ENCODE measurements at regions not wholly inside any gene's neighbourhood (a gene's known extent, or its start where the extent isn't known, plus 50 kb on each side); places are given as distances from the start of the nearest gene placed in this dataset.

- Histone ChIP-seq H3K4me1 (ENCODE audit: control insufficient read depth, extremely low read depth, insufficient read depth, low read length) (no peaks in the 10 kb centered on the region), H3K4me3 (replicated peaks in 1 of 4; ENCODE audit: control extremely low read depth in 1 of 4, insufficient read depth in 1 of 4, low read depth in 3 of 4, low read length in 4 of 4) (no peak overlapping the region), H3K9me3 (ENCODE audit: control insufficient read depth, insufficient read depth, low read depth, low read length) (no peaks in the 10 kb centered on the region), H3K36me3 (ENCODE audit: control insufficient read depth, insufficient read depth, low read length) (no peaks in the 10 kb centered on the region), H3K27ac (ENCODE audit: insufficient read depth, low read length) (no peak overlapping the region), H3K79me2 (ENCODE audit: control insufficient read depth, insufficient read depth, low read length) (no peaks in the 10 kb centered on the region), H3K27me3 (ENCODE audit: control insufficient read depth, insufficient read depth, low read length) (no peaks in the 10 kb centered on the region), H4K20me1 (ENCODE audit: control insufficient read depth, extremely low read depth, insufficient read depth, low read length) (no peaks in the 10 kb centered on the region), H2AFZ (ENCODE audit: low read length) (no peak overlapping the region), H3K4me2 (ENCODE audit: extremely low read depth, insufficient read depth, low read length) (no peak overlapping the region), H3K9ac (ENCODE audit: insufficient read depth, low read length) (no peak overlapping the region)
- TF ChIP-seq EZH2 (IDR thresholded peaks at IDR 0.05; ENCODE audit: low read length, missing control alignments) (no peak), CTCF (conservative IDR thresholded peaks at IDR 0.05 in 1 of 2, IDR thresholded peaks at IDR 0.05 in 1 of 2; ENCODE audit: low read depth in 1 of 2, low read length in 2 of 2) (no peak)
- no peak for DNase-seq (ENCODE audit: low read depth in 2 of 2)
These were observed 450.4 kb upstream of the TCF4 start for GRCh38 chr18:56038171-56039030.

GRCh38 chr18:56036741-56037140 is 448.7 kb upstream of the TCF4 start:
- TF ChIP-seq EZH2 (IDR thresholded peaks at IDR 0.05; ENCODE audit: low read length, missing control alignments) (no peak), CTCF (conservative IDR thresholded peaks at IDR 0.05 in 1 of 2, IDR thresholded peaks at IDR 0.05 in 1 of 2; ENCODE audit: low read depth in 1 of 2, low read length in 2 of 2) (no peak)
- no peak overlapping the region for H2AFZ ChIP-seq (ENCODE audit: low read length)
- no peaks in the 10 kb centered on the region for H3K4me1 ChIP-seq (ENCODE audit: control insufficient read depth, extremely low read depth, insufficient read depth, low read length)
- no peak overlapping the region for H3K27ac ChIP-seq (ENCODE audit: insufficient read depth, low read length)
- no peak overlapping the region for H3K4me3 ChIP-seq (replicated peaks in 1 of 4; ENCODE audit: control extremely low read depth in 1 of 4, insufficient read depth in 1 of 4, low read depth in 3 of 4, low read length in 4 of 4)
- H3K79me2 ChIP-seq (ENCODE audit: control insufficient read depth, insufficient read depth, low read length), result no peaks in the 10 kb centered on the region
- DNase-seq (ENCODE audit: low read depth in 2 of 2), result peak in 1 of 2 donors; percentile 38
- H3K9me3 ChIP-seq (ENCODE audit: control insufficient read depth, insufficient read depth, low read depth, low read length), result no peaks in the 10 kb centered on the region
- no peaks in the 10 kb centered on the region for H4K20me1 ChIP-seq (ENCODE audit: control insufficient read depth, extremely low read depth, insufficient read depth, low read length)
- no peak overlapping the region for H3K9ac ChIP-seq (ENCODE audit: insufficient read depth, low read length)
- H3K27me3 ChIP-seq (ENCODE audit: control insufficient read depth, insufficient read depth, low read length), result no peaks in the 10 kb centered on the region
- H3K36me3 ChIP-seq (ENCODE audit: control insufficient read depth, insufficient read depth, low read length), result no peaks in the 10 kb centered on the region
- no peak overlapping the region for H3K4me2 ChIP-seq (ENCODE audit: extremely low read depth, insufficient read depth, low read length)

GRCh38 chr18:56035546-56035945 is 447.6 kb upstream of the TCF4 start:
- Histone ChIP-seq H3K4me1 (ENCODE audit: control insufficient read depth, extremely low read depth, insufficient read depth, low read length) (no peaks in the 10 kb centered on the region), H3K27ac (ENCODE audit: insufficient read depth, low read length) (no peak overlapping the region), H3K9ac (ENCODE audit: insufficient read depth, low read length) (no peak overlapping the region), H3K27me3 (ENCODE audit: control insufficient read depth, insufficient read depth, low read length) (no peaks in the 10 kb centered on the region), H3K4me2 (ENCODE audit: extremely low read depth, insufficient read depth, low read length) (no peak overlapping the region), H3K36me3 (ENCODE audit: control insufficient read depth, insufficient read depth, low read length) (no peaks in the 10 kb centered on the region), H3K4me3 (replicated peaks in 1 of 4; ENCODE audit: control extremely low read depth in 1 of 4, insufficient read depth in 1 of 4, low read depth in 3 of 4, low read length in 4 of 4) (no peak overlapping the region), H2AFZ (ENCODE audit: low read length) (no peak overlapping the region), H3K9me3 (ENCODE audit: control insufficient read depth, insufficient read depth, low read depth, low read length) (no peaks in the 10 kb centered on the region), H3K79me2 (ENCODE audit: control insufficient read depth, insufficient read depth, low read length) (no peaks in the 10 kb centered on the region), H4K20me1 (ENCODE audit: control insufficient read depth, extremely low read depth, insufficient read depth, low read length) (no peaks in the 10 kb centered on the region)
- TF ChIP-seq EZH2 (IDR thresholded peaks at IDR 0.05; ENCODE audit: low read length, missing control alignments) (no peak), CTCF (conservative IDR thresholded peaks at IDR 0.05 in 1 of 2, IDR thresholded peaks at IDR 0.05 in 1 of 2; ENCODE audit: low read depth in 1 of 2, low read length in 2 of 2) (no peak)
- no peak for DNase-seq (ENCODE audit: low read depth in 2 of 2)

All from fibroblast of lung (primary cell).